H1 (cell line): ENCODE measurements at regions not wholly inside any gene's neighbourhood (a gene's known extent, or its start where the extent isn't known, plus 50 kb on each side); places are given as distances from the start of the nearest gene placed in this dataset.

Source experiments
- CTCF ChIA-PET: fragments of 300-600 bp; sonication (Branson Sonifier 250); formaldehyde crosslinking; loops from one replicate; lab custom pipeline; 2021; ENCODE audit not compliant: partially characterized antibody; lab: Charles Lee
- POLR2A ChIA-PET: fragments of 300-600 bp; sonication (Branson Sonifier 250); formaldehyde crosslinking; loops from one replicate; lab custom pipeline; 2021; ENCODE audit warnings: inconsistent platforms; ENCODE audit not compliant: partially characterized antibody; lab: Charles Lee
- DNase-seq, 2 experiments: peaks; one replicate each; pipeline versions ENCODE4 v3.0.0 to v3.0.0-alpha.2; 2010 to 2022; ENCODE audit warnings: low spot score in 2 of 2, low read depth in 1 of 2, mixed read lengths in 1 of 2
- FAIRE-seq: peaks from 2 replicates; lab custom pipeline; 2011; peaks lifted over from hg19 to GRCh38; lab: Jason Lieb, UNC
- H2AFZ ChIP-seq: 2 replicates; pipeline ENCODE4 v1.8.1; 2012; ENCODE audit warnings: low read length, inconsistent platforms
- H2AK5ac ChIP-seq: 2 replicates; pipeline ENCODE4 v1.6.1; 2013; ENCODE audit warnings: low read depth, low read length
- H2BK120ac ChIP-seq: replicated peaks from 2 replicates; pipeline ENCODE3; 2013; ENCODE audit warnings: low read depth, low read length, inconsistent platforms
- H2BK12ac ChIP-seq: 2 replicates; pipeline ENCODE4 v1.6.1; 2013; ENCODE audit warnings: low read depth, low read length
- H2BK15ac ChIP-seq: 2 replicates; pipeline ENCODE4 v1.6.1; 2013; ENCODE audit warnings: low read length
- H2BK20ac ChIP-seq: 2 replicates; pipeline ENCODE4 v1.6.1; 2013; ENCODE audit warnings: low read length
- H2BK5ac ChIP-seq: 2 replicates; pipeline ENCODE4 v1.6.1; 2013; ENCODE audit warnings: low read depth, low read length
- H3K14ac ChIP-seq: 2 replicates; pipeline ENCODE4 v1.6.1; 2013; ENCODE audit warnings: inconsistent platforms; ENCODE audit not compliant: insufficient read length
- H3K18ac ChIP-seq: 2 replicates; pipeline ENCODE4 v1.6.1; 2013; ENCODE audit warnings: low read length; ENCODE audit errors: extremely low read depth
- H3K23ac ChIP-seq: 2 replicates; pipeline ENCODE4 v1.6.1; 2013; ENCODE audit warnings: inconsistent platforms; ENCODE audit not compliant: insufficient read length
- H3K23me2 ChIP-seq: 2 replicates; pipeline ENCODE4 v1.6.1; 2013; ENCODE audit warnings: low read depth, low read length
- H3K27ac ChIP-seq: 2 replicates; pipeline ENCODE4 v1.6.1; 2011; ENCODE audit warnings: low read depth, low read length, inconsistent platforms
- H3K27me3 ChIP-seq, 4 experiments: replicated peaks in 1 of 4; 1 replicate in 1 of 4; 2 replicates in 3 of 4; pipeline versions ENCODE4 v1.6.1 to v1.8.1; 2011 to 2013; ENCODE audit warnings: low read length in 3 of 4, mild to moderate bottlenecking in 3 of 4, inconsistent platforms in 2 of 4, mixed read lengths in 2 of 4, moderate library complexity in 1 of 4; ENCODE audit not compliant: control insufficient read depth in 3 of 4, insufficient read depth in 3 of 4; ENCODE audit errors: extremely low read depth in 1 of 4
- H3K36me3 ChIP-seq, 4 experiments: 2 replicates each; pipeline versions ENCODE4 v1.6.1 to v1.8.1; 2011 to 2013; ENCODE audit warnings: mild to moderate bottlenecking in 4 of 4, low read length in 3 of 4, moderate library complexity in 2 of 4, control low read depth in 1 of 4, inconsistent platforms in 1 of 4; ENCODE audit not compliant: insufficient read depth in 4 of 4, control insufficient read depth in 2 of 4
- H3K4ac ChIP-seq: replicated peaks from 2 replicates; pipeline ENCODE3; 2013; ENCODE audit warnings: low read length, low read depth, mixed read lengths, inconsistent platforms; ENCODE audit not compliant: insufficient read length
- H3K4me1 ChIP-seq, 4 experiments: replicated peaks in 1 of 4; 1 replicate in 1 of 4; 2 replicates in 3 of 4; pipeline versions ENCODE4 v1.6.1 to v1.8.1; 2011 to 2013; ENCODE audit warnings: low read length in 3 of 4, inconsistent platforms in 2 of 4, mixed read lengths in 1 of 4; ENCODE audit not compliant: insufficient read depth in 4 of 4, control insufficient read depth in 3 of 4
- H3K4me2 ChIP-seq, 2 experiments: 2 replicates each; pipeline versions ENCODE4 v1.6.1 to v1.8.1; 2011 to 2013; ENCODE audit warnings: low read depth in 2 of 2, low read length in 2 of 2, control low read depth in 1 of 2, inconsistent platforms in 1 of 2, mild to moderate bottlenecking in 1 of 2; ENCODE audit not compliant: insufficient read depth in 1 of 2
- H3K4me3 ChIP-seq, 4 experiments: fragments of 200-600, 300-600 bp in 1 of 4; sonication (generic), shearing (Covaris generic), sonication (Bioruptor Twin) in 1 of 4; 2 replicates each; pipeline versions ENCODE4 v1.5.1 to v1.8.1; 2011 to 2016; ENCODE audit warnings: low read length in 4 of 4, low read depth in 3 of 4, control low read depth in 2 of 4, inconsistent platforms in 2 of 4, mild to moderate bottlenecking in 2 of 4, mixed read lengths in 1 of 4, moderate library complexity in 1 of 4; ENCODE audit not compliant: insufficient read depth in 2 of 4; ENCODE audit errors: extremely low read depth in 1 of 4
- H3K56ac ChIP-seq: replicated peaks from 2 replicates; pipeline ENCODE3; 2013; ENCODE audit warnings: low read depth, mild to moderate bottlenecking, mixed read lengths, low read length, inconsistent platforms; ENCODE audit not compliant: insufficient read length
- H3K79me1 ChIP-seq: 2 replicates; pipeline ENCODE4 v1.6.1; 2013; ENCODE audit warnings: low read depth, low read length, control low read depth
- H3K79me2 ChIP-seq, 2 experiments: 2 replicates each; pipeline versions ENCODE4 v1.6.1 to v1.8.1; 2012 to 2013; ENCODE audit warnings: low read length in 2 of 2, mild to moderate bottlenecking in 2 of 2, inconsistent platforms in 1 of 2; ENCODE audit not compliant: insufficient read depth in 2 of 2, control insufficient read depth in 1 of 2
- H3K9ac ChIP-seq, 4 experiments: replicated peaks in 1 of 4; 1 replicate in 1 of 4; 2 replicates in 3 of 4; pipeline versions ENCODE4 v1.6.1 to v1.8.1; 2011 to 2013; ENCODE audit warnings: low read depth in 3 of 4, low read length in 3 of 4, control low read depth in 2 of 4, mild to moderate bottlenecking in 2 of 4, moderate library complexity in 2 of 4, inconsistent platforms in 1 of 4; ENCODE audit errors: extremely low read depth in 1 of 4
- H3K9me3 ChIP-seq, 2 experiments: 2 replicates each; pipeline versions ENCODE4 v1.6.1 to v1.8.1; 2012 to 2013; ENCODE audit warnings: mild to moderate bottlenecking in 2 of 2, moderate library complexity in 2 of 2, control low read depth in 1 of 2, inconsistent platforms in 1 of 2, low read depth in 1 of 2, low read length in 1 of 2, mixed read lengths in 1 of 2; ENCODE audit not compliant: insufficient read depth in 2 of 2
- H4K20me1 ChIP-seq, 2 experiments: replicated peaks in 1 of 2; 2 replicates each; pipeline versions ENCODE3 to v1.8.1; 2011 to 2013; ENCODE audit warnings: inconsistent platforms in 2 of 2, low read length in 2 of 2, mild to moderate bottlenecking in 1 of 2; ENCODE audit not compliant: insufficient read depth in 2 of 2, control insufficient read depth in 1 of 2
- H4K5ac ChIP-seq: 2 replicates; pipeline ENCODE4 v1.6.1; 2013; ENCODE audit warnings: low read length, low read depth, mixed read lengths, inconsistent platforms; ENCODE audit not compliant: insufficient read length
- H4K8ac ChIP-seq: 2 replicates; pipeline ENCODE4 v1.8.0; 2013; ENCODE audit warnings: mild to moderate bottlenecking, moderate library complexity, low read length, inconsistent platforms; ENCODE audit not compliant: insufficient read depth; ENCODE audit errors: extremely low read depth
- H4K91ac ChIP-seq: replicated peaks from 2 replicates; pipeline ENCODE3; 2013; ENCODE audit warnings: low read length, mixed read lengths, inconsistent platforms; ENCODE audit not compliant: insufficient read length
- BCL11A ChIP-seq, 2 experiments: IDR thresholded peaks; one replicate each; pipeline ENCODE4 v1.6.1; 2011; ENCODE audit warnings: low read depth in 2 of 2, low read length in 2 of 2, mild to moderate bottlenecking in 2 of 2
- WGBS, 2 experiments: shearing (Covaris generic) in 1 of 2; methylation state at CpG; one replicate each; pipeline versions ENCODE4 v1.1.6 to v1.1.7; 2013 to 2015; ENCODE audit warnings: low lambda C conversion rate in 2 of 2, mixed read lengths in 2 of 2, inconsistent platforms in 1 of 2, low coverage in 1 of 2, missing lambda C conversion rate in 1 of 2; ENCODE audit not compliant: insufficient replicate concordance in 2 of 2, insufficient coverage in 1 of 2, insufficient read length in 1 of 2; ENCODE audit errors: extremely low coverage in 1 of 2, missing lambda C conversion rate in 1 of 2; 5-methylcytosine and 5-hydroxymethylcytosine counted together

DNA sequence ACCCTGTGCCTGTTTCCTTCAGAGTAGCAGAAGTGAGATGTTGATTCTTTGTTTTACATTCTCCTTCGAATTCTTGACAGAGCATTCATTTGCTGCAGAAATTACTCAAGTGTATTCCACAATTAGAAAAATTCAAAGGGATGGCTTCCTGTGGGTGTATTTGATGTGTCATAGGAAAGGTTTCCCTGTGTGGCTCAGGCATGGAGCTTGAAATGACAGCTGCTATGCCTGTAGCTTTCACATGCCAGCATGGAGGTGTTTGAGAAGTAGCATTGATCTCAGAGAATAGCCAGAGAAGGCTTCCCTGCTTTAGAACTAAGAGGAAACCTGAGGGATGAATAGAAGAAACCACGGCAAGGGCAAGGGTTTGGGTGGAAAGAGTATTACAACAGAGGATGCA lies 317.2 kb upstream of the DEPDC1 start:
- H2BK15ac ChIP-seq: no peak overlapping the region
- no peak overlapping the region for H3K4ac ChIP-seq
- H2BK120ac ChIP-seq: no peak overlapping the region
- H3K14ac ChIP-seq: no peak overlapping the region
- H3K9me3 ChIP-seq: no peaks in the 10 kb centered on the region
- no peaks in the 10 kb centered on the region for H3K23me2 ChIP-seq
- no peak overlapping the region for H2BK12ac ChIP-seq
- FAIRE-seq (no peak), DNase-seq (no peak)
- no peak overlapping the region for H3K56ac ChIP-seq
- no peak overlapping the region for H2AK5ac ChIP-seq
- no peaks in the 10 kb centered on the region for H3K36me3 ChIP-seq
- H4K5ac ChIP-seq: no peak overlapping the region
- H4K20me1 ChIP-seq: no peaks in the 10 kb centered on the region
- no peaks in the 10 kb centered on the region for H3K79me2 ChIP-seq
- H2BK5ac ChIP-seq: no peak overlapping the region
- H3K9ac ChIP-seq: no peak overlapping the region
- no peak overlapping the region for H4K8ac ChIP-seq
- POLR2A ChIA-PET: no interaction called here
- H3K4me3 ChIP-seq: no peak overlapping the region
- WGBS, 2 experiments: 95% methylated on average over 2 of the region's 2 CpGs; no CpG with 5 or more reads in 1 of the 2 experiments
- H3K79me1 ChIP-seq: no peaks in the 10 kb centered on the region
- H3K4me2 ChIP-seq: no peak overlapping the region
- CTCF ChIA-PET: no interaction called here
- H3K27ac ChIP-seq: no peak overlapping the region
- no peaks in the 10 kb centered on the region for H3K4me1 ChIP-seq
- no peak overlapping the region for H3K18ac ChIP-seq
- H3K23ac ChIP-seq: no peak overlapping the region
- H3K27me3 ChIP-seq: no peaks in the 10 kb centered on the region
- H4K91ac ChIP-seq: no peak overlapping the region
- no peak overlapping the region for H2AFZ ChIP-seq
- no peak overlapping the region for H2BK20ac ChIP-seq
- no peak for TF ChIP-seq BCL11A (IDR thresholded peaks at IDR 0.05; ENCODE audit: low read depth in 2 of 2, low read length in 2 of 2)
